D721Med (cell line): ENCODE measurements at regions not wholly inside any gene's neighbourhood (a gene's known extent, or its start where the extent isn't known, plus 50 kb on each side); places are given as distances from the start of the nearest gene placed in this dataset.

Experiments
- DNase-seq: peaks from one replicate; pipeline ENCODE4 v3.0.0; 2011; ENCODE audit warnings: low spot score; ENCODE audit not compliant: insufficient read length
- FAIRE-seq: peaks from 2 replicates; lab custom pipeline; 2011; peaks lifted over from hg19 to GRCh38; lab: Jason Lieb, UNC
- CTCF ChIP-seq: IDR thresholded peaks from 2 replicates; pipeline ENCODE4 v1.5.1; 2012; ENCODE audit warnings: mild to moderate bottlenecking, control low read depth; ENCODE audit not compliant: insufficient read depth; ENCODE audit errors: missing control alignments

DNA sequence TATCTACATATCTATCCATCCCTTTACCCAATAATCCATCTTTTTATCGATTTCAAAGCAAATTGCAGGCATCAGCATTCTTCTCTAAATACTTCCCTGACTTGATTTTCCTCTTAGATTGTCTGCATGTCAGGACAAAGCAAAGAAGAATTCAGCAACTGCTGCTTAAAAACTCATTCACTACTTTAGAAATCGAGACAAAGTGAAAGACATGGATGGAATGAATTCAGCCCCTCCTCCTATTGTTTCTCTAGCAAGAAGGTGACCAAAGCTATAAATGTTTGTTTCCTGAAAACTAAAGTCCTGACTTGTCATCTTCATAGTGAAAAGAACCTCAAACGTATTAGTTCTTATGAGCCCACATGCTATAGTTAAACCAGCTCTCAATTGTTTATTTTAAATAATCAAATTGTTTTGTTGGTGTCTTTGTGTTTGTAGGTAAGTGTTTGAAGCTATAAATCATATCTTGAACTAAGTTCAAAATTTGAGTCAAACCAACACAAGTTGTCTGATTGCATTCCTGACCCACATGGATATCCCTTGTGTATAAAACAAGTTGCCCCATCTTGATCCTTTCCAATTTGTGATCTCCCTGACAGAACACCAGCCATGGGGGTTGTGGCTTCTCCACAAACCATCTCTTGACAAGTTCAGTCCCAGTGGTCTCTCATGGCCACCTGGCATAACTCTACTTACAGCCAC is 58.6 kb upstream of the ARHGAP5 start:
- FAIRE-seq (no peak), DNase-seq (no peak)
- TF ChIP-seq CTCF, result no peak

- TF ChIP-seq CTCF, result no peak
- no peak for DNase-seq
- FAIRE-seq, result no peak
Measured at GRCh38 chr14:32019276-32019675, 57.8 kb upstream of the ARHGAP5 start.

DNA sequence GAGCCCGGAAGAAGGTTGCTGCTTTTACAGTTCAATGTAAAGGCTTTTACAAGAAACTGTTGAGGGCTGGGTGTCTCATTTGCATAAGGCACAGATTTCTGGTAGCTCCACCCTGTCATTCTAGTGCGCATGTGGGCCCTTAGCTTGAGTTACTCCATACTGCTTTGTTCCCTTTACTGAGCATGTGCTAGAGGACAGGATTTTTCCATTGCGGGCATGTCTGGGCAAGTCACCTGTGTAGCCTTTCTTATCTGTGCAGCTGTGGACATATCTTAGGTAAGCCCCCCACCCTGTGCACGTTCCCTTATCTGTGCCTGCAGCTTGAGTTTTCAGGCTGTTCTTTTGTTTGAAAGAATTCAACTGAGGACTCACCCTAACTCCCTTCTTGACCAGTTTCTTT is 56.2 kb upstream of the ARHGAP5 start:
- FAIRE-seq, result no peak
- DNase-seq, result no peak
- no peak for TF ChIP-seq CTCF

GRCh38 chr14:32021341-32021740 is 55.8 kb upstream of the ARHGAP5 start:
- FAIRE-seq, result no peak
- no peak for DNase-seq
- no peak for TF ChIP-seq CTCF

GRCh38 chr14:32022525-32022924 is 54.6 kb upstream of the ARHGAP5 start:
- TF ChIP-seq CTCF, result no peak
- no peak for FAIRE-seq
- no peak for DNase-seq

- no peak for TF ChIP-seq CTCF
- no peak for DNase-seq
- FAIRE-seq, result no peak
Measured at GRCh38 chr14:32022938-32023466, 54.1 kb upstream of the ARHGAP5 start.

DNA sequence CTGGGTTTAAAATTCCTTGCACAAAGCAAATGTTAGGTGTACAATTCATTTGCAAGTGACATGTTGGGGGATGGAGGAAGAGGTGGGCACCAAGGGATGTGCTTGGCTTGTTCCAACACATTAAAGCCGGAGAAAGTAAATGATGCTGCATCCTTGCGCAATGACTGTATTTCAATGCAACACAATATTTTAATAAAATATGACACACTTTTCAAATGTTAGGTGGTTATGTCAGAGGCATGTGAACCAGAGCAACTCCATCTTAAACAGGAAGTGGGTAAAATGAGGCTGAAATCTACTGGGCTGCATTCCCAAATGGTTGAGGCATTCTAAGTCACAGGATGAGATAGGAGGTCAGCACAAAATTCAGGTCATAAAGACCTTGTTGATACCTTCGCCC is 53.6 kb upstream of the ARHGAP5 start:
- no peak for FAIRE-seq
- DNase-seq, result no peak
- TF ChIP-seq CTCF, result no peak
